ENCODE measurements at regions not wholly inside any gene's neighbourhood (a gene's known extent, or its start where the extent isn't known, plus 50 kb on each side); places are given as distances from the start of the nearest gene placed in this dataset.

DNA sequence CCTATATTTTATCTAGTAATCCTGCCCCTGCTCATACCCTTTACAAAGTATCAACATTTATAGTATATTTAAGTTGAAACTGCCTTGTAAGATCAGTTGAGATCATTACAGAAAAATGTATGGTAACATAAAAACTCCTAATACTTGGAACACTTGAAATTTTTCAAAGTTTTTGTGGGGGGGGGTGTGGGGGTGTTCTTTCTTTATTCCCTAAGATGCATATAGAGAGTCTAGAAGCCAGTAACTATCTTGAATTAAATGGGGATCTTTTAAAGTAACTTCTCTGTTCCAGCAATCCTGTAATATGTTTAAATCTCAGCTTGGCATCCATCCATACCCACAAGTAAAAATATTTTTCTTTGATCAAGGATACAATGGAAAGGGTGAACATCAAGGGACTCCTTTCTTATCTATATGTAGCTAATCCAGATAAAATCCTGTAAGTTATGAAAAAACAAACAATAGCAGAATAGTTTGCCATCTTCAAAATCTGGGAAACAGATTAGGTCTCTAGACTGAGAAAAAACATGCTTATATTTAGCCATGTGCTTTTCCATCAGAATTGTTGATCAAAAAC is 455.3 kb downstream of the MEIS1 start:
- DNase-seq (ENCODE audit: low spot score): no peak

DNA sequence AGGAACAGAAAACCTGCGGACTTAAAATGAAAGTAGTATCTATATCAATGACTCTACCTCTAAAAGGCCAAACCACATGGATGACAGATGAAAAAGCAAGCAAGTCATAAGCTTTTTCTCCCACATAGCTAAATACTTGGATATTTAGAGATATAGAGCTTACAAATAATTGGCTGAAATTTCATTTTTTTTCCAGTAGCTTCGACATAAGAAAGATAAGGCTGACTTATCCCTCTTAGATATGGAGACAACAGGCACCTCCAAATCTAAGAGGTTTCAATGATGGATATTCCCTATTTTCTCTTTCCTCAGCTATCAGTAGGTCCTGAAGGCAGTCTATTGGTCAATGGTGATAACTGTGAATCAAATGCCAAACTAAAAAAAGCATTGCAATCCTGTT is 460.3 kb downstream of the MEIS1 start:
- no peak for DNase-seq (ENCODE audit: low spot score)

DNA sequence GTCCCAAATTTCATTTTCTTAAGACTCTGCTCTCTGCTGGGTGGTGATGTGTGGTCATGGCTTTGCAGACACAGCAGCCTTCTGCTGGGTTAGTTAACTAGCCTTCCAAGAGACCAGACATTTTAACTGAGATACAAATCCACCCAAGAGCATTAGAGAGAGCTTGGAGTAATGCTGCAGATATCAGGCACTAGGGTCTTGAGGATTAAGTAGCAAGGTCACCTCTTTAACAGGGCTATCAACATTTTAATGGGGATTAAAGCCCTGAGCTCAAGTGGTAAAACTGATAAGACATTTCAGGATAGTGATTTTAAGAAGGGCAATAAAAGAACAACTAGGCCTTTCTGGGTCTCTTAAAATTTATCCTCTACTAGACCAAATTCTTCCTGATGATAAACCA is 461.2 kb downstream of the MEIS1 start:
- no peak for DNase-seq (ENCODE audit: low spot score)

DNA sequence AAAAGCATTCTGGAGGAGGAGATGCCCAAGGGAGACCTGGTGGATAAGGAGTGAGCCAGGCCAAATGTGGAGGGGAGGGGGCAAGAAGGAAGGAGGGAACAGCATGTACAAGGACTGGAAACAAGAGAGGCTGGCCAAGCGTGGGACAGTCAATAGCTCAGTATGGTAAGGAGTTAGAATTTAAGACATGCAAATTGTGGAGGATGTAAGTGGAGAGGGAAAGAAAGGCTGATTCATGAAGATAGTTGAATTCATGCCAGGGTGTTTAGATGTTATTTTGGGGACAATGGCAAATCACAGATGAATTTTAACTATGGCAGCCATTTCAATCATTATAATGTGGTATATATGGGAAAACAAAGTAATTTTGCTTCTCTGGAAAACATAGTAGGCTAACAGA is 462.3 kb downstream of the MEIS1 start:
- DNase-seq (ENCODE audit: low spot score): no peak

DNA sequence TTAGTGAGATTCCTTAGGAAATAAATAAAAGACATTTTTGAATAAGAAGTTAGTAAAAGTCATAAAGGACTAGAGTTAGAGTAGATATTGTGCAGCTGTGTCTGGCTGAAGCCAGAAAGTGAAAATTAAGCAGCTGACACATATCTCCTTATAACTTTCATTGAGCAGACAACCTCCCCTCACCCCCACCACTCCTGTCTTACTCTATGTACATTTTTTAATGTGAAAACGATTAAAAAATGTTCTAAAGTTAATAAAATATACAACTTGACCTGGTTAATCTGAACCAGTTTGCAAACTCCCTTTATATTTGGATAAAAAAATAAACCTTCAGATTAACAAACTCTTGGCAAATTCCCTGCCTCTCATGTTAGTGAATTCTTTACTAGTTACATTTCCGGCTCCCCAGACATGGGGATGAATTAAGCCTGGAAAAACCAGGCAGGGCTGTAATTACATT is 462.8 kb downstream of the MEIS1 start:
- DNase-seq (ENCODE audit: low spot score): no peak

DNA sequence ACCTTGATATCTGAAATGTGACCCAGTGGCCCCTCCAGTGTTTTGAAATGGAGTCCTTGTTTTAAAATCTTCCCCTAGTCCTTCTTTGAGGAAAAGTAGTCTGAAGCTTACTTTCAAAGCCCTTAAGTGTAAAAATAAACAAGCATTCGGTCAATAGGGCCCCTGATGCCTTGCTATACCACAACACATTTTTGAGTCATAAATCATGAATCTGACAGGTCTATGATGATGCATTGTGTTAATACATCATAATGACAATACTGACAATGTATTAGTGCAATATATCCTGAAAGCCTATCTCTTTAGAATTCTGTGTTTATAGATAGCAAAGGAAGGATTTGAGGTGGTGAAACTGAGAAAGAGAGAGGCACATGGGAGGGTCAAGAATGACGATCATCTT is 464.2 kb downstream of the MEIS1 start:
- no peak for DNase-seq (ENCODE audit: low spot score)

DNA sequence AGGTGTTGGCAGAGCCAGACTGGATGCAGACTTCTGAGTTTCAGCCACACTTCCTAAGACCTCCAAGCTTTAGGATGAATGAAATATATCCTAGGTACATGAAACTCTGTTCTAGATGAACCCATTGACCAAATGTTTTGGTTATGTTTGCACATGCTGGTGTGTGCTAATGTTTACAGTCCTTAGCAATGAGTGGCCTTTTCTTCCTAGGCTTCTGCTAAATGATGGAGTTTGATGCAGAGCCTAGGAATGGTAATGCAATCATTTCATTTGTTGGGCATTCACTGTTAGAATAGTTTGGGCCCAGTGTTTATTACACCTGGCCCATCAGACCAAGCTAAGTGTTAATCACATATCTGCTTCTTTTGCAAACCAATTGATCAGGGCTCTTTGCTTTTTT is 464.7 kb downstream of the MEIS1 start:
- DNase-seq (ENCODE audit: low spot score): no peak

DNA sequence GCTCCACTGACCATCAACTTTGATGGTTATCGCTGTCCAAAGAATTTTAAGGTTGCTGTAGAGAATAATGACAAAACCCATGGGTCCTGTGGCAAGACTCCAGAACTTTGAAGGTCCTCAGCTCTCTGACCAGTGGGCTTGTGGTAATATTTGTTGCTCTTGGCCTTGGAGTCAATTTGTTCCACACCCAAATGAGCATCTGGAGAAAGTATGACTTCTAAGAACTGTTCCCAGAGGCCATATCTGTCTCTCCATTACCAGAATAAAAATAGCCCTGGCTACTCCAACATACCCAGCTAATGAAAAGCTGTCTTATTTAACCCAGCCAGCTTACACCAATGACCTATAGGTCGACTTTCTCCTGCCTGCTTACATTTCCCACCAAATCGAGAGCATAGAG is 466.4 kb downstream of the MEIS1 start:
- DNase-seq (ENCODE audit: low spot score): no peak

DNA sequence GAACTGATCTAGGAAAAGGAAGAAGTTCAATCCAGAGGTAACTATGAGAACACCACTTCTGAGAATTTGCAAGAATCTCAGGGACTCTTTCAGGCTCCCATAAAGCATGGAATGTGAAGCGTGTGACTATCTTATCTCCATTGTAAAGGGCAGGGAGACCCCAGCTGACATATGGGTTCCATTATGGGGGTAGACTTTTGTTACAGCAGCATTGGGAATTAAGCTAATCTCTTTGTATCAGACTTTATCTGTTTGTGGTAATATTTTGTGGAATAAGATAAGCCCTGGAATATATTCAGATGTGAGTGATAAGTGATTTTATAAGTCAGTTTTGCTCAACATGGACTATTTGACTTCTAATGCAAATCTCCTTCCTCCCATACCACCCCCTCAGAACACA is 468.3 kb downstream of the MEIS1 start:
- no peak for DNase-seq (ENCODE audit: low spot score)

DNA sequence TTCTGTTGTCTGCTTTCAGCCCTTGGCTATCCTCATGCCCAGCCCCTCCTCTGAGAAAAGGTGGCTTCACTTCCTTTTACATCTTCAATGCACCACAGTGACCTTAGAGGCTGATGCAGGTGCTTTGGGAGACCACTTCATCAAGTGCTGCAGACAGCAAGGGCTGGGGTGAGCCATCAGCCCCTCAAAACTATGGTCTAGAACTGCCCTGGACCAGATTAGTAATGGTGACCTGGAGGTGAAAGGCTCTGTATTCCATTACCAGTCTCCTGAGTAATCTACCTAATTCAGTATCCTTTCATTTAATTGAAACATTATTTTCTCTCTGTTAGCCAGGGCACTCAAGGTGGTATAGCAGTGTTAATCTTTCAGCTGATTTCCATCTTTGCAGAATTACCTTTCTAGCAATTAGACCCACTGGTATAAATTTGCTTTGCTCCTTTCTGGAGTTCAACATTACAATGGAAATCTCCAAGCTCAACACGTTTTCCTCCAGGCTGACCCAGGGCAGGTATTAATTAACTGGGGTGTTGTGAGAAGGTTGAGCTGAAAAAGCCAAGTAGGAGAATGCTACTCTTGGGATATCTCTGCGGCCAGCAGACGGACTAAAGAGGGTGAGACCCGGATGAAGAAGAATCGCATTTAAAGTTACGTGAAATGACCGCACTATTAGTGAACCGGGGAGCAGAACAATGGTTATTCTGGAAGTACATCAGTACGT is 469.0 kb downstream of the MEIS1 start:
- DNase-seq (ENCODE audit: low spot score): no peak

DNA sequence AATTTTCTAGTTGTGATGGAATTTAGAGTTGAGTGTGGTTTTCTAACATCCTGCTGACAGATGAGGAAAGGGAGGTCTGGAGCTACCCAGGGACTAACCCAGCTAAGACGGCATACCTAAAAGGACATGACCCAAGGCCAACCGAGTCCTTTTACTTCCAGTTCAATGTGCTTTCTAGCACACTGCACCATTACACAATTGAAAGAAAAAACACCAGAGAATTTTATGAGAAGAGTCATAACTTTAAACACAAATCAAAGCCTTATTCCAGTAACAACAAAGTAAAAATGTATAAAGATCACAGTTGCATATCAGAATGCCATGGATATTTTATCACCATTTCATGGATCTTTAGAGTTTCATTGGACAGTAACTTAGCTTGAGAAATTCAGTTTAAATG is 480.3 kb downstream of the MEIS1 start:
- no peak for DNase-seq (ENCODE audit: low spot score)

DNA sequence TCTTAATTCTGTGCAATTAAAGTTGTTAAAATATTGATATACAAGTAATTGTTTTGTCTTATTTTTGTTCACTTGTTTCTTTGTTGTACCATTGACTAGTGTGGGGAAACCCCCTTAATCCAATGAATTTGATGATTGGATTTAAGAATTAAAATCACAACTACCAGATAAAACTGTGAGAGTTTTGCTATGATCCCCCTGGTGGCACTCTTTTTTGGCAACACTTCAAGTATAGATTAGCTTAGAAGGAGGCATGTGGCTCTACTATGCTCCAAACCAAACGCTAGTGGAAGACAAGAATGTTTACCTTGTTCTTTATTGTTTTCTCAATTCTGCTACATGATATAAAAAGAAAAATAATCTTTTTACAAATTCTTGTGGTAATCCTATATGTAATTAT is 477.8 kb upstream of the ETAA1 start:
- no peak for DNase-seq (ENCODE audit: low spot score)

DNA sequence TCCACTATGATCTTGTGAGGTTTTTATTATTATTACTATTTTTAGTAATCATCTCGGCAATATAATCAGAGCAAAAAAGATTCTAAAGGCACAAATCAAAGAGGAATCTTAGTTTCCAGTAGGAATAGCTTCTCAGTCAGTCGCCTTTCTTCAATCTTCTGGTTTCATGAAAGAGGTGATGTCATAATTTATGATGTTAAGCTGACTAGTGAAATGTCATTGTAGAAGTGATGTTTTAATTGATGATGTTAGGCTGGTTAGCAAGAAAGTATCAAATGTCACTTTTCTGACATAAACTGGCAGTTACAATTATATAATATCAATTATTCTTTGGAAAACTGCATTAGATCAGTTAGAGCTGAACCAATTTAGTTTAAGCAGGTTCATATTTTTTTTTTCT is 476.7 kb upstream of the ETAA1 start:
- DNase-seq (ENCODE audit: low spot score): no peak

DNA sequence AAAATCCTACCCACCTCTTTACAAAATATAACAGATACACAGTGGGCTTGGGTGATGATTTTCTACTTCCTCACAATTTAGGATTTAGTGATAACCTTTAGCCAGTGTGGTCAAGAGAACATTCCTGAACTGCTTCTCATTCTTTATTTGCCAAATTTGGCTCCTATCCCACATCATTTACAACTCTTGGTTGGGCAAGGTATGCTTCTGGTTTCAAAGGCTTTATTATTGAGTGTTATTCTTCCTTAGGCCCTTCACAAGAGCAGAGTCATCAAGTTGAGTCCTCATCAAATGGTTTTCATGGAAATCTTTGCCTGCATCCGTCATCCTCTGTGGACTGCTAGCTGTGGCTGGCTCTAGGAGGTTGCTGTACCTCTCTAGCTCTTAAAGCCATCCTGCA is 472.0 kb upstream of the ETAA1 start:
- DNase-seq (ENCODE audit: low spot score): peak; percentile 17

DNA sequence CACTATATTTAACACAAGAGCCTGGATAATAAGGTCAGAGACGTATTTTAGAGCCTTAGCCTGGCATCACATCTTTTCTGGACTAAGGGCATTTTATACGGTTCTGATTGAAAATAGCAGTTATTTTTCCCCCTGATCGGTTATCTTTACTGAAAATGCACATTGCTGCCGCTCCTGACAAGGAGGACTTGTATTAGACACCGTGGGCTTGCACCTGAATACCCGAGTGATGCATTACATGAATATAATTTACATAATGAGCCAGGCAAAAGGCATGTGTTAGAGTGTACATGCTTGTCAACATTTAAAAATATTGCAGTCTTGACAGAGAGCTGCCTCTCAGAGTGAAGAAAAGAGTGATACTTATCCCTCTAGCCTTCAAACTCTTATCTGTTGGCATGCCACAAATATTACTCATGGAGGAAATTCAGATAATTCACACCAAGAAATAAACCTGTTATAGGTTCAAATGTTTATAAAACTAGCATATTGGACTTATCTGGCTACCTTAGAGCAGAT is 470.5 kb upstream of the ETAA1 start:
- no peak for DNase-seq (ENCODE audit: low spot score)

DNA sequence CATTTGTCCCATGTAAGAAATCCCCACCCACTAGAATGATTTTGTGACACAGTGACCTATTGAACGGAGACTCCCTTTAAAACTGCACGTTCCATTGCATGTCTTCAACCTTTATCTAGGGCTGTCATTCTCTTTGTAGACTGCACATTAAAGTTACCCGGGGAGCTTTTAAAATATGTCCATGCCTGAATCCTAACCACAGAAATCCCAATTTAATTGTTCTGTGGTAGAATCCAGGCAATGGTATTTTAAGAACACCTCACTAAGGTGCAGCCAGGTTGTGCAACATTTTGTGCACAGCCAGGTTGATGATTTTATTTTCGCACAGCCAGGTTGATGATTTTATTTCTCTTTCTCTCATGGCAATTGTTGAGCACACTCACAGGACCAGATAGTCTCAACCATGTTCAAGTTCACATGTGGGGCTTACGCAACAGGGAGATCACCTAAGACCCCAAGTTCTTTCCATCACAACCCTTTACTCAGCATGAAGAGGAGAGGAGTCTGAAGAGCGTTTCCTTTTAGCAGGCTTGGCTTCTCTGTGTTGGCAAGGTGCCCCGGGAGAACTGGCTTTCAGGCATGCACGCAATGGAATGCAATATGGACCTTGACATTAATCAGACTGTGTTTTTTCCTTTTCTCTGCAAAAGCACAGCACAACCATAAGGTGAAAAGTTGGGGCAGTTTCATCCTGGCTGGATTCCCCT is 467.3 kb upstream of the ETAA1 start:
- DNase-seq (ENCODE audit: low spot score): peak; percentile 87

DNA sequence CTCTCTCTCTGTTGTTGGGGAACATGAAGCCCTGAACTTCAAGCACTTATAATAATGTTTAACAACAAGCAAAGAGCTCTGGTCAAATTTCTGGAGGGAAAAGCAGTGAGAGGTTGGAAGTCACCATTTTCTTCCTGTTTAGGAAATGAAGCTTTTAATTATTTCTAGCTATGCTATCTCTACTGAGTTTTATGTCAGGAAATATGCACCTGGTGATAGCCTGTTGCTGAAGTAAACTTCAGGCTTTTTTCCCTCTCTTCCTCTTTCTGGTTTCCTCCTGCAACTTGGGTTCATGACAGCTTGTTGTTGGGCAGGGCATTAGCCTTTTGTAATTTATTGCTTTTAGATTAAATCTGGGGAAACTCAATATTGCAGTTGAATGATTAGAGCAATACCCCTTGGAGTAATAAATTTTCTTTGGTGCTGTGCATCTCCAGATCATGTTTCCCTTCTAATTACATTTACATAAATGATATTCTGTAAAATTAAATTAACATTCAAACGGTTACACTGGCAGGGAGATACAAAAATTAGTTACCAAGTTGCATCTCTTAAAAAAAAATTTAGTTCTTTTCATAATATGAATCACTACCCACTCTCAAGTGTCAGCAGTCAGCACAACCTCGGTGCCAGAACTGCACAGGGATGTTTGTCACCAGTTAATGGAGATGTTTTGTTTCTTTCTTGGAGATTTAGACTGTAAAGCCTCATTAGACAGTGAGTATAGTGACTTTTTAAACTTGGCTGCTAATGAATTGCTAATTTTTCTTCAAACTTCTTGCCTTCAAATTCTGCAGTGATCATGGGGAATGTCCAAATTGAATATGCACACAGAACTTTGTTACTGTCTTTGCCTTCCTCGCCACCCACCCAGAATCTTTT is 466.6 kb upstream of the ETAA1 start:
- no peak for DNase-seq (ENCODE audit: low spot score)

DNA sequence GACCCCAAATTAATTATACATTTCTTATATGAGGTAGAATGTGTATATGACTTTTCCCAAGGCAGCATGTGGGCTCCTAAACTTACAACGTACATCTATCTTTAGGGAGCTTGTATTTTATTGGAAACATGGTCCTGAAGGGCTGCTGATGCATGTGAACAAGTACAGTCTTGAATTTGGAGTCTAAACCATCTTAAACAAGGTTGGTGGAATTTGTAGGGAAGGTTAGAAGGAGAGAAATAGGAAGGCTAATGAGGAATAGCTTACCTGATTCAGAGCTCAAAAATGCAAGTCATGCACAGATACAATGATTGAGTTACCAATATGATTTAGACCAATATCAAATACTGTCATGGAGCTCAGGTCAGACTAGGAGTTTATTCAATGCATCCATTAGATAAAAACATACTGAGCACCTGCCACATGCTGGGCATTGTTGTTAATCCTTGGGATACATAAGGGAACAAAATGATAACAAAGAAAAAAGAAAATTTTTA is 458.6 kb upstream of the ETAA1 start:
- no peak for DNase-seq (ENCODE audit: low spot score)

DNA sequence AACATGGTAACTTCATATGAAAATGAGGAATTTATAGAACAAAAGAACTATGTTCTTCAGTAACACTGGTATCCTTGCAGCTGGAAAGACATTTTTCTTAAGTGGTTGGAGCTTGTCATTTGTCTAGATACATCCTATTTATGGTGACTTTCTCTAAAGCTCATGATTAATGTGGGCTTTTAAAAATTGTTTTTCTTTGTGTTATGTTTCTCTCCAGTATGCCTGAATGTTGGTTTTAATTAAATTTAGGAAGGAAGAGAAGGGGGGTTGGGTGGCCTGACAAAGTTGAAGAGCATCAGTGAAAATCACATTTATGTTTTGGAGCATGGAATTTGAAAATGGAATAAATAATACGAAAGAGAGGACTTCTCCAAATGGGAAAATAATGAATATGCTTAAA is 457.1 kb upstream of the ETAA1 start:
- no peak for DNase-seq (ENCODE audit: low spot score)

DNA sequence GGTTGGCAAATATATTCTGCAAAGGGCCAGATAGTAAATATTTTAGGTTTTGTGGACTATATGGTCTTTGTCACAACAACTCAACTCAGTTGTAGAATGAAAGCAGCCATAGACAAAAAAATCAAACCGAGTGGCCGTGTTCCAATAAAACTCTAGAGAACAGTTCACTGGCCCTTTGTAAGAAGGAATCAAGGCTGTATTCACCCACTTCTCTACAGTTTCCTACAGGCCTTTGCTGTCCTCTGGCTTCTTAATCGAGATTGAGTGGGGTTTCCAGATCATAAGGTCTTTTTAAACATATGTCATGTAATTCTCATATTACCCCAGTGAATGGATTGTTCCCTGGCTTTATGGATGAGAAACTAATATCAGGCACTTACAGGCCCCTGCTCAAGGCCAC is 448.9 kb upstream of the ETAA1 start:
- DNase-seq (ENCODE audit: low spot score): no peak

DNA sequence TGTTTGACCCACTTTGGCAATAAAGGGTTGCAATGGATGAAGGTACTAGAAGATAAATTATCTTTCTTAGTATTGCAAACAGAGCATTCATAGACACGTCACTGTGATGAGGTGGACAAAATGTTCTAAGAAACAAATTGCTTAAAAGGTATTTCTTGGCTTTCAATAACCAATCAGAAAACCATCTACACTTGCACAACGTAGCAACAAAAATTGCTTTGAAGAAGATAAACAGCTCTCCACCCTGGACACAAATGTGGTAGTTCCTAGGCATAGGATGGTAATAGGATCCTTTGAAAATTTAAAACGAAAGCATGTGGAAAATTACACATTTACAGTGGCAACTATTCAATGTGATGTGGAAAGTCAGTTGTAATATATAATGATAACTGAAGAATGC is 439.9 kb upstream of the ETAA1 start:
- DNase-seq (ENCODE audit: low spot score): no peak

DNA sequence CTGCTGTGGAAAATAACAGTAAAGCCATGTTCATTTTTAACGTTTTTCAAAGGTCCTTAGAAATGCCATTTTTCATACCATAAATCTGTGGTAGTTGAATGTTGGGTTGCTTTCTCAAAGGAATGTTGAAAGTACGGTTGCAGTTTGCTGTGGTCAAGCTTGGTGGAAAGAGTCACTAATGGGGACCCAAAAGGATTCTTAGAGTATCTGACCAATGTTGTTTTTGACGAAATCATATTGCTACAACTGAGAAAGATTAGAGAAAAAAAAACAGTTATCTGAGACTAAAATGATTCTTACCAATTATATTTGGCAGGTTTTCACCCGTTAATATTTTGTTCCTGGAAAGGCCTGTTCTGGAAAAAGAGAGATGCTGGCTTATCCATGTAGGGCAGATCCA is 439.5 kb upstream of the ETAA1 start:
- no peak for DNase-seq (ENCODE audit: low spot score)

All from SW480 (cell line).